ENCODE measurements at regions not wholly inside any gene's neighbourhood (a gene's known extent, or its start where the extent isn't known, plus 50 kb on each side); places are given as distances from the start of the nearest gene placed in this dataset.
A peak's percentile ranks its signal among the peaks of the same experiment; 100 is the strongest.

DNA sequence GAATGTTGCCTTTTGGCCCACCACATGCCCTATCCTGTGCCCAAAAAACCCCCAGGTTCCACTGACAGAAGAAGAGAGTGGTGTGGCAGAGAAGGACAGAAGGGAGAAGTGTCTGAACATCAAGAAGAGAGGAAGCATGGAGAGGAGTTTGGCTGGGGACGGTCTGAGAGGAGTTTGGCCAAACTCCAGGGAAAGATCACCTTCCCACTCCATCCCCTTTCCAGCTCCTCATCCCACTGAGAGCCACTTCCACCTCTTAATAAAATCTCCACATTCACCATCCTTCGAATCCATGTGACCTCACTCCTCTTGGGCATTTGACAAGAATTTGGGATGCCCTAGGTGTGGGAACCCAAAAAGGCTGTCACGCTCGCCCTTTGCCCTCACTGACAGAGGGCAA lies 311.6 kb upstream of the GRM7 start:
- Histone ChIP-seq H3K4me3 (ENCODE audit: low read length in 2 of 2) (no peak overlapping the region), H3K18ac (ENCODE audit: low read length) (no peak overlapping the region), H2BK5ac (ENCODE audit: low read length) (no peak overlapping the region), H4K91ac (ENCODE audit: low read depth, low read length, poor library complexity) (no peak overlapping the region), H3K4me1 (ENCODE audit: control insufficient read depth in 2 of 2, insufficient read depth in 1 of 2, low read depth in 1 of 2, low read length in 2 of 2) (no peaks in the 10 kb centered on the region), H3K14ac (ENCODE audit: low read length) (no peak overlapping the region), H2AK5ac (ENCODE audit: low read depth, low read length) (no peak overlapping the region), H2AFZ (ENCODE audit: low read length) (no peak overlapping the region), H3K27ac (replicated peaks; ENCODE audit: low read length) (no peak overlapping the region), H3K9me3 (replicated peaks in 1 of 2; ENCODE audit: control insufficient read depth in 2 of 2, insufficient read depth in 1 of 2, low read depth in 1 of 2, low read length in 2 of 2) (peaks cover 0 to 8% of the 10 kb centered on the region in 2 donors), H3K36me3 (replicated peaks in 1 of 2; ENCODE audit: control insufficient read depth in 2 of 2, insufficient read depth in 2 of 2, low read length in 2 of 2) (no peaks in the 10 kb centered on the region), H3K4me2 (ENCODE audit: insufficient read depth, low read length, poor library complexity, severe bottlenecking) (no peak overlapping the region), H2BK120ac (ENCODE audit: low read depth, low read length) (no peak overlapping the region), H2BK15ac (ENCODE audit: low read length) (no peak overlapping the region), H3K4ac (ENCODE audit: low read length) (no peak overlapping the region), H4K8ac (ENCODE audit: low read depth, low read length) (no peak overlapping the region), H3K27me3 (ENCODE audit: control insufficient read depth in 3 of 3, insufficient read depth in 3 of 3, low read depth in 1 of 3, low read length in 3 of 3) (no peaks in the 10 kb centered on the region), H3K23ac (ENCODE audit: low read depth, low read length, poor library complexity) (no peak overlapping the region), H3K79me1 (ENCODE audit: low read depth, low read length) (no peaks in the 10 kb centered on the region), H3K9ac (ENCODE audit: low read depth, low read length, poor library complexity) (peak overlapping the region; percentile 25), H2BK12ac (ENCODE audit: low read length) (no peak overlapping the region)
- WGBS, 2 donors (ENCODE audit: extremely low coverage in 2 of 2, insufficient read length in 2 of 2, insufficient replicate concordance in 1 of 2), result no CpG with 5 or more reads among the region's 4 CpGs
- no peak for DNase-seq (ENCODE audit: low spot score)

DNA sequence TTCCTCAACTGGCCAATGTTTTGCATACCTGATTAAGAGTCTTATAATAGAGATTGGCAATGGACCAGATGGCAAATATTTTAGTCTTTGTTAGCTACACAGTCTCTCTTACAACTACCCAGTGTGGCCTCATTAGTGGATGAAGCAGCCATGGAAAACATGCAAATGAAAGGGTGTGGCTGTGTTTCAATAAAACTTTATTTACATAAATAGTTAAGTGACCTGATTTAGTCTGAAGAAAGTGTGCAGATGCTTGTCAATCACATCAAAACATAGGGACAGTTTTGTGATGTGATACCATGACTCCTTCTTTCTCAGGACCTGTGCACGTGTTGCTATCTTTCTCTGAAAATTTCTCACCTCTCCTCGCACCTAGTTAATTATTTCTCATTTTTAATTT lies 309.8 kb upstream of the GRM7 start:
- no CpG with 5 or more reads among the region's 2 CpGs for WGBS, 2 donors (ENCODE audit: extremely low coverage in 2 of 2, insufficient read length in 2 of 2, insufficient replicate concordance in 1 of 2)
- H3K4ac ChIP-seq (ENCODE audit: low read length), result no peak overlapping the region
- H3K27ac ChIP-seq (replicated peaks; ENCODE audit: low read length), result no peak overlapping the region

DNA sequence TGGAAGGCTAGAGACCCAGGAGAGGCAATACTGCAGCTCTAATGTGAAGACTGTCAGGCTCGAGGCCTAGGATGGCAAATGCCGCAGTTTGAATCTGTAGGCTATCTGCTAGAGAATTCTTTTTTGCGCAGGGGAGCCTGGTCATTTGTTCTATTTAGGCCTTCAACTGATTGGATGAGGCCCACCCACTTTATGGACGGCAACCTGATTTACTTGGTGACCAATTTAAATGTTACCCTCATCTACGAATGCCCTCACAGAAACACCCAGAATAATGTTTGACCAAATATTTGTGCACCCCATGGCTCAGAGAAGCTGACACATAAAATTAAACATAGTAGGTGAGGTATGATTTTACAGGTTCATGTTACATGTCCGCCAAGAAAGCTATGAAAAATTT lies 300.7 kb upstream of the GRM7 start:
- no peak overlapping the region for H2AFZ ChIP-seq (ENCODE audit: low read length)
- no peak overlapping the region for H2AK5ac ChIP-seq (ENCODE audit: low read depth, low read length)
- no peak overlapping the region for H3K18ac ChIP-seq (ENCODE audit: low read length)
- no peaks in the 10 kb centered on the region for H3K36me3 ChIP-seq (replicated peaks in 1 of 2; ENCODE audit: control insufficient read depth in 2 of 2, insufficient read depth in 2 of 2, low read length in 2 of 2)
- H3K14ac ChIP-seq (ENCODE audit: low read length), result no peak overlapping the region
- no peak overlapping the region for H4K8ac ChIP-seq (ENCODE audit: low read depth, low read length)
- H3K9me3 ChIP-seq (replicated peaks in 1 of 2; ENCODE audit: control insufficient read depth in 2 of 2, insufficient read depth in 1 of 2, low read depth in 1 of 2, low read length in 2 of 2), result no peaks in the 10 kb centered on the region
- H3K4me1 ChIP-seq (ENCODE audit: control insufficient read depth in 2 of 2, insufficient read depth in 1 of 2, low read depth in 1 of 2, low read length in 2 of 2), result no peaks in the 10 kb centered on the region
- no peak overlapping the region for H2BK15ac ChIP-seq (ENCODE audit: low read length)
- H3K9ac ChIP-seq (ENCODE audit: low read depth, low read length, poor library complexity), result no peak overlapping the region
- no peak overlapping the region for H2BK12ac ChIP-seq (ENCODE audit: low read length)
- H3K4ac ChIP-seq (ENCODE audit: low read length), result no peak overlapping the region
- no peak overlapping the region for H3K23ac ChIP-seq (ENCODE audit: low read depth, low read length, poor library complexity)
- no peak overlapping the region for H4K91ac ChIP-seq (ENCODE audit: low read depth, low read length, poor library complexity)
- no peak overlapping the region for H3K4me3 ChIP-seq (ENCODE audit: low read length in 2 of 2)
- no CpG with 5 or more reads among the region's 6 CpGs for WGBS, 2 donors (ENCODE audit: extremely low coverage in 2 of 2, insufficient read length in 2 of 2, insufficient replicate concordance in 1 of 2)
- H3K27me3 ChIP-seq (ENCODE audit: control insufficient read depth in 3 of 3, insufficient read depth in 3 of 3, low read depth in 1 of 3, low read length in 3 of 3), result no peaks in the 10 kb centered on the region
- no peak overlapping the region for H2BK5ac ChIP-seq (ENCODE audit: low read length)
- no peak overlapping the region for H3K27ac ChIP-seq (replicated peaks; ENCODE audit: low read length)
- no peak overlapping the region for H2BK120ac ChIP-seq (ENCODE audit: low read depth, low read length)
- no peak overlapping the region for H3K4me2 ChIP-seq (ENCODE audit: insufficient read depth, low read length, poor library complexity, severe bottlenecking)
- no peak for DNase-seq (ENCODE audit: low spot score)
- H3K79me1 ChIP-seq (ENCODE audit: low read depth, low read length), result no peaks in the 10 kb centered on the region

More for the DNA sequence above, 309.8 kb upstream of the GRM7 start:
- H3K23ac ChIP-seq (ENCODE audit: low read depth, low read length, poor library complexity), result no peak overlapping the region
- H3K79me1 ChIP-seq (ENCODE audit: low read depth, low read length), result no peaks in the 10 kb centered on the region
- H3K27me3 ChIP-seq (ENCODE audit: control insufficient read depth in 3 of 3, insufficient read depth in 3 of 3, low read depth in 1 of 3, low read length in 3 of 3), result no peaks in the 10 kb centered on the region
- H4K91ac ChIP-seq (ENCODE audit: low read depth, low read length, poor library complexity), result no peak overlapping the region
- H2BK5ac ChIP-seq (ENCODE audit: low read length), result no peak overlapping the region
- no peak overlapping the region for H2BK120ac ChIP-seq (ENCODE audit: low read depth, low read length)
- no peak for DNase-seq (ENCODE audit: low spot score)
- H2BK15ac ChIP-seq (ENCODE audit: low read length), result no peak overlapping the region
- H3K4me1 ChIP-seq (ENCODE audit: control insufficient read depth in 2 of 2, insufficient read depth in 1 of 2, low read depth in 1 of 2, low read length in 2 of 2), result no peaks in the 10 kb centered on the region
- H2AFZ ChIP-seq (ENCODE audit: low read length), result no peak overlapping the region
- H3K18ac ChIP-seq (ENCODE audit: low read length), result no peak overlapping the region
- H2BK12ac ChIP-seq (ENCODE audit: low read length), result no peak overlapping the region
- H3K9ac ChIP-seq (ENCODE audit: low read depth, low read length, poor library complexity), result no peak overlapping the region
- no peak overlapping the region for H3K14ac ChIP-seq (ENCODE audit: low read length)
- no peak overlapping the region for H2AK5ac ChIP-seq (ENCODE audit: low read depth, low read length)
- H3K36me3 ChIP-seq (replicated peaks in 1 of 2; ENCODE audit: control insufficient read depth in 2 of 2, insufficient read depth in 2 of 2, low read length in 2 of 2), result no peaks in the 10 kb centered on the region
- no peak overlapping the region for H3K4me2 ChIP-seq (ENCODE audit: insufficient read depth, low read length, poor library complexity, severe bottlenecking)
- H3K9me3 ChIP-seq (replicated peaks in 1 of 2; ENCODE audit: control insufficient read depth in 2 of 2, insufficient read depth in 1 of 2, low read depth in 1 of 2, low read length in 2 of 2), result peaks cover 0 to 8% of the 10 kb centered on the region in 2 donors
- H4K8ac ChIP-seq (ENCODE audit: low read depth, low read length), result no peak overlapping the region
- no peak overlapping the region for H3K4me3 ChIP-seq (ENCODE audit: low read length in 2 of 2)

DNA sequence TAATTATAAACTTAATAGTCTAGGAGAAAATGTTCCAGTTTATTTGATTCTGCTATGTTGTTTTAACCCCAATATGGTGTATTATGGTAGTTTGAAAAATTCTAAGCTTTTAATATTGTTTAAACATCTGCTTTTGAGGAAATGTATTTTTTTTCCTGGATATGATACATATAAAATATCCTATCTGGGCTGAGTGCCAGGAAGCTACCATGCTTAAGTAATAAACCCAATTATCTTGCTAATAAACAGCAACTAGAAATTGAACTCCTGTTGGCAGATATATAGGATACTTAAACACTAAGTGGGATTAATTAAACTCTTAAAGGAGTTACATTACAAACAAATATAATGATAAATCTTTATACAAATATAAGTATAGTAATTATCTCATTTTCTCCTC lies 293.7 kb upstream of the GRM7 start:
- Histone ChIP-seq H3K27me3 (ENCODE audit: control insufficient read depth in 3 of 3, insufficient read depth in 3 of 3, low read depth in 1 of 3, low read length in 3 of 3) (no peaks in the 10 kb centered on the region), H3K36me3 (replicated peaks in 1 of 2; ENCODE audit: control insufficient read depth in 2 of 2, insufficient read depth in 2 of 2, low read length in 2 of 2) (no peaks in the 10 kb centered on the region), H2BK120ac (ENCODE audit: low read depth, low read length) (no peak overlapping the region)

More for the DNA sequence above, 293.7 kb upstream of the GRM7 start:
- Histone ChIP-seq H3K9me3 (replicated peaks in 1 of 2; ENCODE audit: control insufficient read depth in 2 of 2, insufficient read depth in 1 of 2, low read depth in 1 of 2, low read length in 2 of 2) (no peaks in the 10 kb centered on the region), H3K4me2 (ENCODE audit: insufficient read depth, low read length, poor library complexity, severe bottlenecking) (no peak overlapping the region), H2BK5ac (ENCODE audit: low read length) (no peak overlapping the region), H2AK5ac (ENCODE audit: low read depth, low read length) (no peak overlapping the region), H3K4ac (ENCODE audit: low read length) (no peak overlapping the region), H3K14ac (ENCODE audit: low read length) (no peak overlapping the region), H3K79me1 (ENCODE audit: low read depth, low read length) (no peaks in the 10 kb centered on the region), H3K4me3 (ENCODE audit: low read length in 2 of 2) (no peak overlapping the region), H3K27ac (replicated peaks; ENCODE audit: low read length) (no peak overlapping the region), H4K91ac (ENCODE audit: low read depth, low read length, poor library complexity) (no peak overlapping the region), H3K4me1 (ENCODE audit: control insufficient read depth in 2 of 2, insufficient read depth in 1 of 2, low read depth in 1 of 2, low read length in 2 of 2) (no peaks in the 10 kb centered on the region), H3K18ac (ENCODE audit: low read length) (no peak overlapping the region), H4K8ac (ENCODE audit: low read depth, low read length) (no peak overlapping the region), H2BK15ac (ENCODE audit: low read length) (no peak overlapping the region), H2AFZ (ENCODE audit: low read length) (no peak overlapping the region), H3K9ac (ENCODE audit: low read depth, low read length, poor library complexity) (no peak overlapping the region), H2BK12ac (ENCODE audit: low read length) (no peak overlapping the region), H3K23ac (ENCODE audit: low read depth, low read length, poor library complexity) (no peak overlapping the region)
- no peak for DNase-seq (ENCODE audit: low spot score)
